IMR-90 (cell line): ENCODE measurements at regions not wholly inside any gene's neighbourhood (a gene's known extent, or its start where the extent isn't known, plus 50 kb on each side); places are given as distances from the start of the nearest gene placed in this dataset.

Experiments
- ATAC-seq: fragments of 200-7000 bp; cut with Tn5 transposase; 2 replicates; pipeline ENCODE4 v1.9.1; 2020; ENCODE audit warnings: low read depth, mild to moderate bottlenecking, moderate library complexity
- BruUV-seq: library from RNA; stranded (reverse); fragments of 400-500 nt; replicated peaks from 2 replicates; lab custom pipeline; 2021; lab: Mats Ljungman, UMichigan
- CTCF ChIA-PET: fragments of 300-600 bp; formaldehyde crosslinking; extraction: SDS; loops from one replicate; lab custom pipeline; 2021; ENCODE audit warnings: antibody characterized with exemption; lab: Yijun Ruan, JAX
- POLR2A ChIA-PET: fragments of 300-600 bp; sonication (Branson Sonifier 250); formaldehyde crosslinking; loops from one replicate; lab custom pipeline; 2022; ENCODE audit warnings: antibody characterized with exemption; ENCODE audit not compliant: unreplicated experiment; lab: Charles Lee
- DNase-seq: peaks from one replicate; pipeline ENCODE4 v3.0.0; 2013
- H2AFZ ChIP-seq: replicated peaks from 2 replicates; pipeline ENCODE3; 2013; ENCODE audit warnings: low read length, mild to moderate bottlenecking; ENCODE audit not compliant: poor library complexity
- H2AK5ac ChIP-seq: 2 replicates; pipeline ENCODE4 v1.6.1; 2013; ENCODE audit warnings: low read depth, low read length, inconsistent platforms
- H2AK9ac ChIP-seq: replicated peaks from 2 replicates; pipeline ENCODE3; 2013; ENCODE audit warnings: mild to moderate bottlenecking, low read depth, low read length, moderate library complexity; ENCODE audit not compliant: poor library complexity
- H2BK120ac ChIP-seq: 2 replicates; pipeline ENCODE4 v1.6.1; 2013; ENCODE audit warnings: low read depth, low read length, inconsistent platforms
- H2BK15ac ChIP-seq: 3 replicates; pipeline ENCODE4 v1.6.1; 2013; ENCODE audit warnings: low read depth, low read length, inconsistent platforms
- H2BK20ac ChIP-seq: 2 replicates; pipeline ENCODE4 v1.6.1; 2013; ENCODE audit warnings: low read depth, mild to moderate bottlenecking, inconsistent platforms, low read length, moderate library complexity
- H2BK5ac ChIP-seq: 2 replicates; pipeline ENCODE4 v1.6.1; 2013; ENCODE audit warnings: mild to moderate bottlenecking, low read depth, low read length, inconsistent platforms; ENCODE audit not compliant: poor library complexity, severe bottlenecking
- H3K14ac ChIP-seq: replicated peaks from 2 replicates; pipeline ENCODE4 v1.6.1; 2013; ENCODE audit warnings: low read depth, low read length, inconsistent platforms
- H3K18ac ChIP-seq: 2 replicates; pipeline ENCODE4 v1.6.1; 2013; ENCODE audit warnings: low read depth, low read length, control low read depth
- H3K23ac ChIP-seq: 2 replicates; pipeline ENCODE4 v1.6.1; 2013; ENCODE audit warnings: low read depth, low read length, inconsistent platforms
- H3K27ac ChIP-seq: 2 replicates; pipeline ENCODE4 v1.5.1; 2013; ENCODE audit warnings: mild to moderate bottlenecking, control low read depth, low read length; ENCODE audit not compliant: insufficient read depth
- H3K27me3 ChIP-seq: 2 replicates; pipeline ENCODE4 v1.6.1; 2013; ENCODE audit warnings: low read length; ENCODE audit not compliant: control insufficient read depth, insufficient read depth
- H3K36me3 ChIP-seq: 2 replicates; pipeline ENCODE4 v1.6.1; 2013; ENCODE audit warnings: low read length, mixed read lengths; ENCODE audit not compliant: control insufficient read depth, insufficient read depth
- H3K4ac ChIP-seq: 2 replicates; pipeline ENCODE4 v1.6.1; 2013; ENCODE audit warnings: low read depth, low read length, inconsistent platforms
- H3K4me1 ChIP-seq: 2 replicates; pipeline ENCODE4 v1.6.1; 2013; ENCODE audit warnings: low read length, mixed read lengths; ENCODE audit not compliant: control insufficient read depth, insufficient read depth
- H3K4me2 ChIP-seq: 2 replicates; pipeline ENCODE4 v1.6.1; 2013; ENCODE audit warnings: low read depth, mild to moderate bottlenecking, control low read depth, low read length, moderate library complexity
- H3K4me3 ChIP-seq: 2 replicates; pipeline ENCODE4 v1.5.1; 2013; ENCODE audit warnings: low read depth, mild to moderate bottlenecking, control low read depth, low read length, moderate library complexity; ENCODE audit not compliant: insufficient read depth
- H3K56ac ChIP-seq: 2 replicates; pipeline ENCODE4 v1.6.1; 2013; ENCODE audit warnings: low read length, inconsistent platforms; ENCODE audit not compliant: insufficient read depth; ENCODE audit errors: extremely low read depth
- H3K79me1 ChIP-seq, 2 experiments: 2 replicates each; pipeline ENCODE4 v1.6.1; 2013; ENCODE audit warnings: low read length in 2 of 2, inconsistent platforms in 1 of 2, low read depth in 1 of 2
- H3K9ac ChIP-seq: 2 replicates; pipeline ENCODE4 v1.6.1; 2013; ENCODE audit warnings: low read depth, low read length, control low read depth
- H3K9me1 ChIP-seq: 2 replicates; pipeline ENCODE4 v1.6.1; 2013; ENCODE audit warnings: low read length, inconsistent platforms; ENCODE audit not compliant: insufficient read depth
- H3K9me3 ChIP-seq: 2 replicates; pipeline ENCODE4 v1.6.1; 2013; ENCODE audit warnings: low read length; ENCODE audit not compliant: control insufficient read depth, insufficient read depth
- H4K20me1 ChIP-seq: 2 replicates; pipeline ENCODE4 v1.6.1; 2013; ENCODE audit warnings: low read length, inconsistent platforms; ENCODE audit not compliant: insufficient read depth
- H4K5ac ChIP-seq: 2 replicates; pipeline ENCODE4 v1.6.1; 2013; ENCODE audit warnings: mild to moderate bottlenecking, low read depth, low read length, control low read depth
- H4K8ac ChIP-seq, 2 experiments: 2 replicates each; pipeline ENCODE4 v1.6.1; 2013; ENCODE audit warnings: low read depth in 2 of 2, low read length in 2 of 2, control low read depth in 1 of 2, inconsistent platforms in 1 of 2
- H4K91ac ChIP-seq: 2 replicates; pipeline ENCODE4 v1.6.1; 2013; ENCODE audit warnings: low read depth, low read length, inconsistent platforms; ENCODE audit not compliant: insufficient read depth
- BHLHE40 ChIP-seq: fragments of 150-350 bp; IDR thresholded peaks from 2 replicates; pipeline ENCODE4 v1.6.1; 2016; ENCODE audit warnings: mild to moderate bottlenecking, low read depth, low read length
- CEBPB ChIP-seq: IDR thresholded peaks from 2 replicates; pipeline ENCODE4 v1.6.1; 2012; ENCODE audit warnings: low read depth, low read length, improper control_type of control experiment
- CHD1 ChIP-seq: IDR thresholded peaks from 2 replicates; pipeline ENCODE4 v1.6.1; 2012; ENCODE audit warnings: low read depth, low read length, improper control_type of control experiment
- MAFK ChIP-seq: IDR thresholded peaks from 2 replicates; pipeline ENCODE4 v1.6.1; 2012; ENCODE audit warnings: low read depth, low read length, improper control_type of control experiment
- MAZ ChIP-seq: IDR thresholded peaks from 2 replicates; pipeline ENCODE4 v1.6.1; 2012; ENCODE audit warnings: low read depth, mild to moderate bottlenecking, low read length, improper control_type of control experiment, moderate library complexity, borderline replicate concordance
- MXI1 ChIP-seq: IDR thresholded peaks from 2 replicates; pipeline ENCODE4 v1.6.1; 2012; ENCODE audit warnings: low read depth, mild to moderate bottlenecking, low read length, moderate library complexity, borderline replicate concordance
- NFE2L2 ChIP-seq: fragments of 150-350 bp; IDR thresholded peaks from 2 replicates; pipeline ENCODE4 v1.6.1; 2016; ENCODE audit warnings: low read depth, mild to moderate bottlenecking, low read length
- POLR2A ChIP-seq: IDR thresholded peaks from 2 replicates; pipeline ENCODE4 v1.6.1; 2012; ENCODE audit warnings: mild to moderate bottlenecking, low read depth, low read length
- RAD21 ChIP-seq: IDR thresholded peaks from 2 replicates; pipeline ENCODE4 v1.6.1; 2012; ENCODE audit warnings: low read length, improper control_type of control experiment
- RFX5 ChIP-seq: IDR thresholded peaks from 2 replicates; pipeline ENCODE4 v1.8.0; 2012; ENCODE audit warnings: low read depth, mild to moderate bottlenecking, low read length, moderate library complexity
- SMC3 ChIP-seq: fragments of 150-350 bp; IDR thresholded peaks from 2 replicates; pipeline ENCODE4 v1.6.1; 2016; ENCODE audit warnings: low read depth, mild to moderate bottlenecking, antibody characterized with exemption, low read length, moderate library complexity
- USF2 ChIP-seq: fragments of 150-350 bp; IDR thresholded peaks from 2 replicates; pipeline ENCODE4 v1.6.1; 2017; ENCODE audit warnings: mild to moderate bottlenecking, antibody characterized with exemption, low read length, low read depth
- WGBS, 2 experiments: methylation state at CpG; one replicate each; pipeline versions ENCODE4 v1.1.5 to v1.1.7; 2013; ENCODE audit warnings: missing lambda C conversion rate in 2 of 2; ENCODE audit not compliant: insufficient read length in 1 of 2; ENCODE audit errors: extremely low coverage in 2 of 2; 5-methylcytosine and 5-hydroxymethylcytosine counted together
- dilution Hi-C: fragments of 300-500 bp; cut with HindIII; formaldehyde crosslinking; loops from one replicate; pipeline ENCODE4 v1.14.3; 2018; ENCODE audit warnings: low sequenced_read_pairs; ENCODE audit not compliant: unreplicated experiment
- in situ Hi-C: fragments of 300-500 bp; cut with MboI; formaldehyde crosslinking; loops from 3 replicates; pipeline ENCODE4 v1.14.3; 2019; ENCODE audit warnings: low sequenced_read_pairs, inconsistent platforms, mixed read lengths
- intact Hi-C: fragments of 100-400 bp; cut with micrococcal nuclease; formaldehyde crosslinking; loops from 2 replicates; pipeline ENCODE4 v1.10.0; 2022
- TF ChIP-seq, protein P1 (sequence below): fragments of 150-350 bp; IDR thresholded peaks from 2 replicates; pipeline ENCODE4 v1.6.1; 2016; ENCODE audit warnings: low read depth, mild to moderate bottlenecking, low read length, moderate library complexity, borderline replicate concordance
- TF ChIP-seq, protein P2 (sequence below): conservative IDR thresholded peaks from 2 replicates; pipeline ENCODE4 v1.5.1; 2012; ENCODE audit warnings: mild to moderate bottlenecking, low read depth, low read length, improper control_type of control experiment

- H3K79me1 ChIP-seq: no peaks in the 10 kb centered on the region
- no peak overlapping the region for H3K4me3 ChIP-seq
- H3K9ac ChIP-seq: no peak overlapping the region
- H3K27ac ChIP-seq: no peak overlapping the region
- ATAC-seq: no peak
- peak overlapping the region; percentile 31; the same call in 1 of the 2 replicates for H2AK5ac ChIP-seq
- no peak overlapping the region for H2BK120ac ChIP-seq
- H3K4me2 ChIP-seq: no peak overlapping the region
- H3K4ac ChIP-seq: no peak overlapping the region
- ChIA-PET CTCF (no interaction called here), POLR2A (interaction anchor here (0.5 kb wide), 1 partner anchor 200 kb away, joined by 3 read pairs; no protein-coding TSS in a partner anchor)
- intact Hi-C loops: no loop called here
- WGBS, 2 experiments: 79% methylated on average over 4 of the region's 7 CpGs; no CpG with 5 or more reads in 1 of the 2 experiments
- no peaks in the 10 kb centered on the region for H3K9me1 ChIP-seq
- no peak for DNase-seq
- no peak overlapping the region for H2BK20ac ChIP-seq
- H4K91ac ChIP-seq: no peak overlapping the region
- no peak overlapping the region for H3K14ac ChIP-seq
- TF ChIP-seq CEBPB (no peak), RAD21 (no peak), RFX5 (no peak), POLR2A (no peak), MAZ (no peak), SMC3 (no peak), CHD1 (no peak), MXI1 (no peak), BHLHE40 (no peak), NFE2L2 (no peak), USF2 (no peak), MAFK (no peak)
- TF ChIP-seq, protein P1, sequence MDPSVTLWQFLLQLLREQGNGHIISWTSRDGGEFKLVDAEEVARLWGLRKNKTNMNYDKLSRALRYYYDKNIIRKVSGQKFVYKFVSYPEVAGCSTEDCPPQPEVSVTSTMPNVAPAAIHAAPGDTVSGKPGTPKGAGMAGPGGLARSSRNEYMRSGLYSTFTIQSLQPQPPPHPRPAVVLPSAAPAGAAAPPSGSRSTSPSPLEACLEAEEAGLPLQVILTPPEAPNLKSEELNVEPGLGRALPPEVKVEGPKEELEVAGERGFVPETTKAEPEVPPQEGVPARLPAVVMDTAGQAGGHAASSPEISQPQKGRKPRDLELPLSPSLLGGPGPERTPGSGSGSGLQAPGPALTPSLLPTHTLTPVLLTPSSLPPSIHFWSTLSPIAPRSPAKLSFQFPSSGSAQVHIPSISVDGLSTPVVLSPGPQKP: no peak
- TF ChIP-seq, protein P2, sequence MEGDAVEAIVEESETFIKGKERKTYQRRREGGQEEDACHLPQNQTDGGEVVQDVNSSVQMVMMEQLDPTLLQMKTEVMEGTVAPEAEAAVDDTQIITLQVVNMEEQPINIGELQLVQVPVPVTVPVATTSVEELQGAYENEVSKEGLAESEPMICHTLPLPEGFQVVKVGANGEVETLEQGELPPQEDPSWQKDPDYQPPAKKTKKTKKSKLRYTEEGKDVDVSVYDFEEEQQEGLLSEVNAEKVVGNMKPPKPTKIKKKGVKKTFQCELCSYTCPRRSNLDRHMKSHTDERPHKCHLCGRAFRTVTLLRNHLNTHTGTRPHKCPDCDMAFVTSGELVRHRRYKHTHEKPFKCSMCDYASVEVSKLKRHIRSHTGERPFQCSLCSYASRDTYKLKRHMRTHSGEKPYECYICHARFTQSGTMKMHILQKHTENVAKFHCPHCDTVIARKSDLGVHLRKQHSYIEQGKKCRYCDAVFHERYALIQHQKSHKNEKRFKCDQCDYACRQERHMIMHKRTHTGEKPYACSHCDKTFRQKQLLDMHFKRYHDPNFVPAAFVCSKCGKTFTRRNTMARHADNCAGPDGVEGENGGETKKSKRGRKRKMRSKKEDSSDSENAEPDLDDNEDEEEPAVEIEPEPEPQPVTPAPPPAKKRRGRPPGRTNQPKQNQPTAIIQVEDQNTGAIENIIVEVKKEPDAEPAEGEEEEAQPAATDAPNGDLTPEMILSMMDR: no peak
- 0 out of 2 replicates have a peak, but pooled peaks cover 2% of the 10 kb centered on the region for H3K4me1 ChIP-seq
- BruUV-seq: no TSS peak
- H2BK15ac ChIP-seq: no peak overlapping the region
- no peak overlapping the region for H2BK5ac ChIP-seq
- peak overlapping the region; percentile 38 for H2AFZ ChIP-seq
- H4K8ac ChIP-seq: no peak overlapping the region
- H3K36me3 ChIP-seq: no peaks in the 10 kb centered on the region
- no peaks in the 10 kb centered on the region for H4K20me1 ChIP-seq
- in situ Hi-C loops: no loop called here
- dilution Hi-C loops: no loop called here
- H3K18ac ChIP-seq: no peak overlapping the region
- H3K56ac ChIP-seq: no peak overlapping the region
- no peaks in the 10 kb centered on the region for H3K9me3 ChIP-seq
- H4K5ac ChIP-seq: no peak overlapping the region
- H3K27me3 ChIP-seq: no peaks in the 10 kb centered on the region; the same call in none of the 2 replicates
- no peak overlapping the region for H3K23ac ChIP-seq
- no peak overlapping the region for H2AK9ac ChIP-seq
These were observed 59.5 kb upstream of the ID2 start for GRCh38 chr2:8622199-8622911.
